Bronchial epithelial cell (primary cell): ENCODE measurements at regions not wholly inside any gene's neighbourhood (a gene's known extent, or its start where the extent isn't known, plus 50 kb on each side); places are given as distances from the start of the nearest gene placed in this dataset.

Experiments
- DNase-seq: peaks from one replicate; pipeline ENCODE4 v3.0.0-alpha.2; 2010; ENCODE audit warnings: low read depth
- FAIRE-seq: peaks from 2 replicates; lab custom pipeline; 2011; peaks lifted over from hg19 to GRCh38; lab: Jason Lieb, UNC
- H3K27me3 ChIP-seq: 2 replicates; pipeline ENCODE4 v1.5.1; 2011; ENCODE audit warnings: low read length; ENCODE audit not compliant: control insufficient read depth, insufficient read depth
- H3K36me3 ChIP-seq: 2 replicates; pipeline ENCODE4 v1.5.1; 2011; ENCODE audit warnings: low read length; ENCODE audit not compliant: control insufficient read depth, insufficient read depth
- H3K4me3 ChIP-seq: 2 replicates; pipeline ENCODE4 v1.5.1; 2011; ENCODE audit warnings: mild to moderate bottlenecking, low read depth, low read length, control low read depth
- TF ChIP-seq, protein P1 (sequence below): IDR thresholded peaks from 2 replicates; pipeline ENCODE4 v1.5.1; 2011; ENCODE audit warnings: mild to moderate bottlenecking, moderate library complexity, low read length, control low read depth, inconsistent platforms; ENCODE audit not compliant: insufficient read depth, severe bottlenecking

DNA sequence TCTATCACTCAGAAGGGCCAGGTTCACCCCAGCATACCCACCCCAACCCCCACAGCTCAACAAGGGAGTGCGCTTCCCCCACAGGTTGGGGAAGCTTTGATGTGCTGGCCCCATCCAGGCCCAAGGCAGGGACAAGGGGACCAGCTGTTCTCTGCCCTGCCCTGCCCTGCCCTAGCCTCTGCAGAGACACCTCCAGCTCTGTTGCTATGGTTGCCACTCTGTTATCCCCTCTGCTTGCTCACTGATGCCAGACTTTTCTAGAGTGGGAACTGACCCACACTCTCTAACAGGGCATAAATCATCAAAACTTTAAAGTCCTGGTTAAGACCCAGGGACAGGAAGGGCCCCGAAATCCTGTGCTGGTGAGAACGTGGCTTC is 50.4 kb upstream of the ENPP7 start:
- Histone ChIP-seq H3K4me3 (no peak overlapping the region), H3K27me3 (peaks cover 2% of the 10 kb centered on the region), H3K36me3 (no peaks in the 10 kb centered on the region)
- no peak for DNase-seq
- TF ChIP-seq, protein P1, sequence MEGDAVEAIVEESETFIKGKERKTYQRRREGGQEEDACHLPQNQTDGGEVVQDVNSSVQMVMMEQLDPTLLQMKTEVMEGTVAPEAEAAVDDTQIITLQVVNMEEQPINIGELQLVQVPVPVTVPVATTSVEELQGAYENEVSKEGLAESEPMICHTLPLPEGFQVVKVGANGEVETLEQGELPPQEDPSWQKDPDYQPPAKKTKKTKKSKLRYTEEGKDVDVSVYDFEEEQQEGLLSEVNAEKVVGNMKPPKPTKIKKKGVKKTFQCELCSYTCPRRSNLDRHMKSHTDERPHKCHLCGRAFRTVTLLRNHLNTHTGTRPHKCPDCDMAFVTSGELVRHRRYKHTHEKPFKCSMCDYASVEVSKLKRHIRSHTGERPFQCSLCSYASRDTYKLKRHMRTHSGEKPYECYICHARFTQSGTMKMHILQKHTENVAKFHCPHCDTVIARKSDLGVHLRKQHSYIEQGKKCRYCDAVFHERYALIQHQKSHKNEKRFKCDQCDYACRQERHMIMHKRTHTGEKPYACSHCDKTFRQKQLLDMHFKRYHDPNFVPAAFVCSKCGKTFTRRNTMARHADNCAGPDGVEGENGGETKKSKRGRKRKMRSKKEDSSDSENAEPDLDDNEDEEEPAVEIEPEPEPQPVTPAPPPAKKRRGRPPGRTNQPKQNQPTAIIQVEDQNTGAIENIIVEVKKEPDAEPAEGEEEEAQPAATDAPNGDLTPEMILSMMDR: no peak
- FAIRE-seq: no peak

DNA sequence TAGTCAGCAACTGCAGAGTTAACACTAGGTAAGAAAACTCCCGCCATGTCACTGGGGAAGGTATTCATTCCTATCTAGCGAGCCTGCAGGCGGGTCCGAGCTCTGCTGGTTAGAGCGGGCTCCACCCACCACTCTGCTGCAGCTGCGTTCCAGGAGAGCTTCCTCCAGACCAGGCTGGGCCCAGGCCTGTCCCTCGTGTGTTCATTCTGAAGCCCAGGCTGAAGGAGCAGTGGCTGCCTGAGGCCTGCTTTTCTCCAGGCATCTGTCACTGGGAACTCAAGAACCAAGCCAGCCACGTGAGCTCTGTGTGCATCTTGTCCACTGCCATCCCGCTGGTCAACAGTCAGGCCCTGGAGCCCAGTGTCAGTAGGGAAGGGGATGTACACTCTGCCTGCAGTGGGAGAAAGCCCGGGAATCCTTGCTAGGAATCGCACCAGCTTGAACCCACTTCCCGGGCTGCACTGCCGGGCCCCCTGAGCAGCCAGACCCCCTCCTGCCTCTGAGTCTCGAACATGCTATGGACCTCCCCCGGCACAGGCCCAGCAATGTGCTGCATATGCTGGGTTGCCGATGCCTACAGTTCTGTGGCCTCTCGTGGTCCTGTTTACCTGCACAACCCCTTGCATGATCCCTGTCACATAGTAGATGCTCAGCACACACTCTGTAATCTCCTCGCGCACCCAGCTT is 51.0 kb upstream of the ENPP7 start:
- peaks cover 2% of the 10 kb centered on the region for H3K27me3 ChIP-seq
- no peak for DNase-seq
- FAIRE-seq: no peak

DNA sequence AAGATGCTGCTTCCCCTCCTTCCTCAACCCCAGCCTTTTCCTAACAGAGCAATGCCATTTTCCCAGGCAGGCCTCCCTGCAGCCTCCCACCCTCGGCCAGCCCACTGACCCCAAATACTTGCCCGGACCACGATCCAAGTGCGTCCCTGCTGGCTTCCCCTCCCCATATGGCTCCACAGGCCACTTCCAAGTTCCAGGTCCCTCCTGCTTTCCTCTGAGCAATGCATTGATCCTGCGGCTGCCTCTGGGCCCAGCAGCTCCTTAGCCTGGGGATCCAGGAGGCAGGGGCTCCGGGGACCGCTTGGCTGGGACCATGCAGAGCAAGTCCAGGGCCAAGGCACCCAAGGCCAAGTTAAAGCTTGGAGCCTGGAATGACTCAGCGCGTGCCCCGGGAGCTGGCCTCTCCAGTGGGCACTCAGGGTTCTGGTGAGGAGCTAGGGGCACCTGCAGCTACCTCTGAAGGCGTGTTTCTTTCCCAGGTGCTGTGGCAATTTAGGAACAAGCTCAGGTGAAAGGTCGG is 51.9 kb upstream of the ENPP7 start:
- TF ChIP-seq, protein P1: no peak
- FAIRE-seq: no peak
- H3K27me3 ChIP-seq: peaks cover 2% of the 10 kb centered on the region

More for the DNA sequence above, 51.0 kb upstream of the ENPP7 start:
- no peaks in the 10 kb centered on the region for H3K36me3 ChIP-seq
- no peak overlapping the region for H3K4me3 ChIP-seq
- TF ChIP-seq, protein P1: no peak

DNA sequence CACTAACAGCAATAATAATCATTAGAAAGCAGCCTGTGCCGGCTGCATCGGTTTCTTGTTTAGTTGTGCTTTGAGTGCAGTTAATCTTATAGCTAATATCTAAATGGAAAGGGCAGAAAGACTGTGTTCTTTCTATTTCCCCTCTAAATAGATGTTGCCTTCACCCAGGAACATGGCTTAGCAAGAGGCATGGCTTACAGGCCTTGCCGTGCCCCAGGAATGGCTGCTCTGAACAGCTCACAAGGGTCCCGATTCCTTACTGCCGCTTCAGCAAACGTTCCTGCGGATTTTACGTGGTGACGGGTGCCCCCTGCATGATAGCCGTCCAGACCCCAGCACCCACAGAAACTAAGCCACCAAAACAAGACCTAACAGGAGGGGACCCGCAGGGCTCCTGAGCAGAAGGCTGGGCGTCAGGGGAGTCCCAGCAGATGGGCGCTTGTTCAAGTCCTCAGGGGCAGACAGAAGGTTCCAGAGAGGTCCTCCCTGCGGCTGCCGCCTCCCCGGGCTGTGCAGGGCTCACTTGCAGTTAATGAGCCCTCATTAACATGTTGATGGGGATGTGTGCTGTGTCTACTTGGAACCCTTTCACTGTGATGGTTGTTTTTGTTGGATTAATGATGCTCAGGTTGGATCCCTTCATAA is 52.5 kb upstream of the ENPP7 start:
- DNase-seq (no peak), FAIRE-seq (no peak)
- Histone ChIP-seq H3K36me3 (no peaks in the 10 kb centered on the region), H3K27me3 (no peaks in the 10 kb centered on the region), H3K4me3 (no peak overlapping the region)
- TF ChIP-seq, protein P1: no peak

More for the DNA sequence above, 51.9 kb upstream of the ENPP7 start:
- no peak for DNase-seq
- Histone ChIP-seq H3K36me3 (no peaks in the 10 kb centered on the region), H3K4me3 (no peak overlapping the region)

DNA sequence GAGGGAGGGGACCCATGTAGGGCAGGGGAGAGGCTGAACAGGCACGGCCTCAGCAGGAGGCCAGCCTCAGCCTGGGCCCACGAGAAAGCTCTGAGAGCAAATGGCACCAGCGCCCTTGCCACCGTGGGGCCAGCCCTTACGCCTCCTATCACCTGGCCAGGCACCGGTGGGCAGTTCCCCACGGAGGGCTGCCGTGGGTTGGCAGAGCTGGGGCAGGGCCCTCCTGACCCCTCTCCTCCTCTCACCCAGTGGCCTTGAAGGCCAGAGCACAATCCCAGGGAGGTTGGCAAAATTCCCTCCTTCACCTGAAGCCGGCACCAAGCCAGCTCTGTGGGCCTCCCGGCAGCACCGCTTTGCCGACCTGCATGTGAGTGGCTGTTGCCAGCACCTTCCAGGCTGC is 53.1 kb upstream of the ENPP7 start:
- TF ChIP-seq, protein P1: no peak
- DNase-seq: no peak
- no peak for FAIRE-seq
- H3K36me3 ChIP-seq: no peaks in the 10 kb centered on the region
- no peaks in the 10 kb centered on the region for H3K27me3 ChIP-seq
- no peak overlapping the region for H3K4me3 ChIP-seq
